GM19351 (cell line): ENCODE measurements at regions not wholly inside any gene's neighbourhood (a gene's known extent, or its start where the extent isn't known, plus 50 kb on each side); places are given as distances from the start of the nearest gene placed in this dataset.

Experiments
- ATAC-seq: cut with Tn5 transposase; IDR thresholded peaks from one replicate; pipeline ENCODE4 v1.9.1; 2021; ENCODE audit warnings: mild to moderate bottlenecking, moderate library complexity; ENCODE audit not compliant: unreplicated experiment

GRCh38 chr5:111582993-111583601 is 70.8 kb upstream of the STARD4 start:
- ATAC-seq, result no peak

- ATAC-seq, result no peak
These were observed 70.1 kb upstream of the STARD4 start for GRCh38 chr5:111582451-111582850.

- no peak for ATAC-seq
These were observed 68.6 kb upstream of the STARD4 start for GRCh38 chr5:111580956-111581355.

- no peak for ATAC-seq
These were observed 62.0 kb upstream of the STARD4 start for GRCh38 chr5:111574311-111574710.

- no peak for ATAC-seq
These were observed 60.2 kb upstream of the STARD4 start for GRCh38 chr5:111572561-111572960.

- no peak for ATAC-seq
These were observed 50.9 kb upstream of the STARD4 start for GRCh38 chr5:111563031-111563822.

GRCh38 chr5:111562561-111562960 is 50.2 kb upstream of the STARD4 start:
- no peak for ATAC-seq
